Loucy (cell line): ENCODE measurements at regions not wholly inside any gene's neighbourhood (a gene's known extent, or its start where the extent isn't known, plus 50 kb on each side); places are given as distances from the start of the nearest gene placed in this dataset.

Source experiments
- CTCF ChIP-seq: fragments of 200-600 bp; sonication (generic); conservative IDR thresholded peaks from 2 replicates; pipeline ENCODE4 v1.5.1; 2014; ENCODE audit warnings: mild to moderate bottlenecking, antibody characterized with exemption, low read length
- EZH2phosphoT487 ChIP-seq: fragments of 200-600 bp; IDR thresholded peaks from 2 replicates; pipeline ENCODE4 v1.6.1; 2018; ENCODE audit warnings: antibody characterized with exemption, mild to moderate bottlenecking, moderate library complexity, borderline replicate concordance

GRCh38 chr2:21819454-21819853 is 695.7 kb downstream of the TDRD15 start:
- no peak for TF ChIP-seq CTCF
- TF ChIP-seq EZH2phosphoT487, result no peak
